KMS-11 (cell line): ENCODE measurements at regions not wholly inside any gene's neighbourhood (a gene's known extent, or its start where the extent isn't known, plus 50 kb on each side); places are given as distances from the start of the nearest gene placed in this dataset.

Source experiments
- H2AFZ ChIP-seq: fragments of 200-600 bp; sonication (generic); 2 replicates; pipeline ENCODE4 v1.6.1; 2016; ENCODE audit warnings: antibody characterized with exemption, mixed run types, low read depth
- H3K27ac ChIP-seq: fragments of 200-600 bp; sonication (generic); 2 replicates; pipeline ENCODE4 v1.6.1; 2016; ENCODE audit warnings: mild to moderate bottlenecking, mixed run types
- H3K27me3 ChIP-seq: fragments of 200-600 bp; sonication (generic); 2 replicates; pipeline ENCODE4 v1.6.1; 2017; ENCODE audit warnings: mild to moderate bottlenecking, low read depth, mixed run types, moderate library complexity; ENCODE audit not compliant: insufficient read depth
- H3K36me3 ChIP-seq: fragments of 200-600 bp; sonication (generic); 2 replicates; pipeline ENCODE4 v1.6.1; 2017; ENCODE audit warnings: mild to moderate bottlenecking, mixed run types; ENCODE audit not compliant: insufficient read depth
- H3K4me1 ChIP-seq: fragments of 200-600 bp; sonication (generic); 2 replicates; pipeline ENCODE4 v1.6.1; 2016; ENCODE audit warnings: mild to moderate bottlenecking, low read depth, mixed run types; ENCODE audit not compliant: poor library complexity, severe bottlenecking
- H3K4me2 ChIP-seq: fragments of 200-600 bp; sonication (generic); 2 replicates; pipeline ENCODE4 v1.7.0; 2016; ENCODE audit warnings: mild to moderate bottlenecking, mixed run types
- H3K4me3 ChIP-seq: fragments of 200-600 bp; sonication (generic); IDR thresholded peaks from 2 replicates; pipeline ENCODE4 v1.6.1; 2017; ENCODE audit warnings: low read depth, low read length, mixed read lengths; ENCODE audit not compliant: insufficient read depth
- H3K79me2 ChIP-seq: fragments of 200-600 bp; sonication (generic); 2 replicates; pipeline ENCODE4 v1.6.1; 2016; ENCODE audit warnings: low read depth, mixed run types; ENCODE audit not compliant: insufficient read depth
- H3K9ac ChIP-seq: fragments of 200-600 bp; sonication (generic); 2 replicates; pipeline ENCODE4 v1.6.1; 2016; ENCODE audit warnings: mild to moderate bottlenecking, mixed run types
- H4K20me1 ChIP-seq: fragments of 200-600 bp; sonication (generic); 2 replicates; pipeline ENCODE4 v1.6.1; 2016; ENCODE audit warnings: mild to moderate bottlenecking, mixed run types; ENCODE audit not compliant: insufficient read depth
- TF ChIP-seq, protein P1 (sequence below): fragments of 200-600 bp; sonication (generic); conservative IDR thresholded peaks from 2 replicates; pipeline ENCODE4 v1.6.1; 2017; ENCODE audit warnings: low read depth, mild to moderate bottlenecking, antibody characterized with exemption, low read length, moderate library complexity, mixed read lengths

DNA sequence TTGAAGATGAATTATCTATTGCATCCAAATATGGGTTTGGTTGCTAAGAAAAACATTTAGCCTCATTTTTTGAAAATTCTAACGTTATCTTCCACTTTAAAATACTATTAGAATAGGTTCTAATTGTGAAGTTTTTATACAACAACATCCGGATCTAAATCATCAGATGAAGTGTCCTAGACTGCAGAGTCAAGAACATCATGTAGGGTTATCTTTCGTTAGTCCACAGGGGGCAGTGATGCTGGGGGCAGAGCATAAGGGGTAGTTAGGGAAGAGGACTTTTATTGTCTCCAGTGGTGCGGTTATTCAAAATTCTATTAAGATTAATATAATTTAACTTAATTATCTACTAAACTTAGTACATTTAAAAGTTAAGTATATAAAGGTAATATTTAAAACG, 990.6 kb upstream of the PHF14 start:
- H3K4me2 ChIP-seq, result no peak overlapping the region
- TF ChIP-seq, protein P1, sequence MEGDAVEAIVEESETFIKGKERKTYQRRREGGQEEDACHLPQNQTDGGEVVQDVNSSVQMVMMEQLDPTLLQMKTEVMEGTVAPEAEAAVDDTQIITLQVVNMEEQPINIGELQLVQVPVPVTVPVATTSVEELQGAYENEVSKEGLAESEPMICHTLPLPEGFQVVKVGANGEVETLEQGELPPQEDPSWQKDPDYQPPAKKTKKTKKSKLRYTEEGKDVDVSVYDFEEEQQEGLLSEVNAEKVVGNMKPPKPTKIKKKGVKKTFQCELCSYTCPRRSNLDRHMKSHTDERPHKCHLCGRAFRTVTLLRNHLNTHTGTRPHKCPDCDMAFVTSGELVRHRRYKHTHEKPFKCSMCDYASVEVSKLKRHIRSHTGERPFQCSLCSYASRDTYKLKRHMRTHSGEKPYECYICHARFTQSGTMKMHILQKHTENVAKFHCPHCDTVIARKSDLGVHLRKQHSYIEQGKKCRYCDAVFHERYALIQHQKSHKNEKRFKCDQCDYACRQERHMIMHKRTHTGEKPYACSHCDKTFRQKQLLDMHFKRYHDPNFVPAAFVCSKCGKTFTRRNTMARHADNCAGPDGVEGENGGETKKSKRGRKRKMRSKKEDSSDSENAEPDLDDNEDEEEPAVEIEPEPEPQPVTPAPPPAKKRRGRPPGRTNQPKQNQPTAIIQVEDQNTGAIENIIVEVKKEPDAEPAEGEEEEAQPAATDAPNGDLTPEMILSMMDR, result no peak
- H3K9ac ChIP-seq, result no peak overlapping the region
- H2AFZ ChIP-seq, result no peak overlapping the region
- no peak overlapping the region for H3K4me3 ChIP-seq
- no peaks in the 10 kb centered on the region for H3K27me3 ChIP-seq
- no peaks in the 10 kb centered on the region for H3K79me2 ChIP-seq
- peaks cover 55% of the 10 kb centered on the region for H3K4me1 ChIP-seq
- H3K36me3 ChIP-seq, result no peaks in the 10 kb centered on the region
- no peak overlapping the region for H3K27ac ChIP-seq
- no peaks in the 10 kb centered on the region for H4K20me1 ChIP-seq

DNA sequence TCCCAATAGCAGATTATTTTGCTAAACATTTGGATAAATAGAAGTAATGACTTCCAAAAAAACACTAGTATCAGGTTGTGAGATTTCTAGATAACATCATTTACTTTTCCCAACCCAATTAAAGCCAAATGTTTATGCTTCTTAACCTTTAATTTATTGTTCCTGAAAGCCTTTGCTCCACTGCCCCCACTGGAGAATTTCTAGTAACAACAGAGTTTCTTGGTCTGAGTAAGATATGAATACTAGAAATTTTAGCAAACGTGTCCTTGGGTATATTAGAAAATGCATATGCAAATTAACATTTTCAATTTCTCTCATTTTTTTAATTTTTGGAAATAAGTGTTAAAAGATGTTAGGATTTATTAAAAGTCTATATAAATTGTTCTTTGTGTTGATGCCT, 958.0 kb upstream of the PHF14 start:
- no peaks in the 10 kb centered on the region for H3K4me1 ChIP-seq
- H3K27ac ChIP-seq, result no peak overlapping the region
- no peak overlapping the region for H3K4me2 ChIP-seq
- no peaks in the 10 kb centered on the region for H3K36me3 ChIP-seq
- H3K27me3 ChIP-seq, result no peaks in the 10 kb centered on the region
- H3K9ac ChIP-seq, result no peak overlapping the region
- no peak overlapping the region for H3K4me3 ChIP-seq
- H4K20me1 ChIP-seq, result no peaks in the 10 kb centered on the region
- TF ChIP-seq, protein P1, result no peak
- H2AFZ ChIP-seq, result no peak overlapping the region
- H3K79me2 ChIP-seq, result no peaks in the 10 kb centered on the region

DNA sequence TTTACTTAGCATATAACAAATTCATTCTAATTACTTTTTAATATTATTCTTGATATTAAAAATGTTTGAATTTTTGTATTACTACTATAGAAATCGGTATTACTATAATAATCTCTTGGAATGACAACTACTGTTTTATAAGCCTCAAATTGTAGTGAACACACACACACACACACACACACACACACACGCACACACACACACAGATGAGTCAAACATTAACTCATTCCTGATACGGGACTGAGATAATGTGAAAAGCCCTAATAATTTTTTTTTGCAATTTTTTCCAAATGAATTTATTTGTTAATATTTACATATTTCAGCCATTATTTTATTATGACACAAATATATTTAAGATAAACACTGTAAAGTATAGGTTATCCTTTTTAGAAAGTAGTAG, 951.2 kb upstream of the PHF14 start:
- Histone ChIP-seq H3K9ac (no peak overlapping the region), H3K27ac (no peak overlapping the region), H3K79me2 (no peaks in the 10 kb centered on the region), H3K27me3 (no peaks in the 10 kb centered on the region), H3K4me1 (no peaks in the 10 kb centered on the region), H2AFZ (no peak overlapping the region), H4K20me1 (no peaks in the 10 kb centered on the region), H3K36me3 (no peaks in the 10 kb centered on the region), H3K4me2 (no peak overlapping the region), H3K4me3 (no peak overlapping the region)
- TF ChIP-seq, protein P1, result no peak

DNA sequence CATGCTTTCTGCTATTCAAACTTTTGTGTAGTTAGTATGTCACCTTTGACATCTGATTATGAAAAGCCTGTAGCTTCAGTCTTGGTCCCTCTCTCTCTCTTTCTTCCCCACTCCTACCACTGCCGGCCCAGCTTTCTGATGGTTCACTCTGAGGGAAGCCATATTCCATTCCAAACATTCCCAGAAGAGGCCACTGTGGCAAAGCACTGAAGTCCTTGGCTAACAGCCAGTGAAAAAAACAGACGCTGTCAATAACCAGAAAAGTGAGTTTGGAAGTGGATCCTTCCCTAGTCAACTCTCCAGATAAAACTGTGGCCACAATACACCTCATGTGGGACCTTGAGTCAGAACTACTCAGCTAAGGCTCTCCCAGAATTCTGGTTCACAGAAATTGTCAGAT, 950.7 kb upstream of the PHF14 start:
- Histone ChIP-seq H4K20me1 (no peaks in the 10 kb centered on the region), H3K27me3 (no peaks in the 10 kb centered on the region), H3K4me2 (no peak overlapping the region), H2AFZ (no peak overlapping the region), H3K4me1 (no peaks in the 10 kb centered on the region), H3K4me3 (no peak overlapping the region), H3K79me2 (no peaks in the 10 kb centered on the region), H3K27ac (no peak overlapping the region), H3K36me3 (no peaks in the 10 kb centered on the region), H3K9ac (no peak overlapping the region)
- TF ChIP-seq, protein P1, result no peak
